ENCODE measurements at regions not wholly inside any gene's neighbourhood (a gene's known extent, or its start where the extent isn't known, plus 50 kb on each side); places are given as distances from the start of the nearest gene placed in this dataset.

DNA sequence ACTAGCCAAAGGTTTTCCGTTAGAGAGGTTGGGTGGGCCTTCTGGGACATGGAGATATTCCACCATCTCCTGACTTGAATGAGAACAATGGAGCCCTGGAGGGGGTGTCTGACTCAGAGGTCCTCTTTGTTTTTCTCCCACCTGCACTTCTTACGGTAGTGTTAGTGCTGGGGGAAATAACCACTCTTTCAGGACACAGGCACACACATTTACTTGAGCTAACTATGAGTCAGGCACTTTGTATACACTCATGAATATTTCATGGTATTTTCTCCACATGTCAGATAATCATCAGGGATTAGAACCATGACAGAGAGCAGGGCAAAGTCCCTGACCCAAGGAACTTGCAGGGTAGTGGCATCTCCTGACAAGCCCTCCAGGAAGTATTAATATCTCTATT is 439.1 kb downstream of the TSN start:
- H3K4me1 ChIP-seq: no peaks in the 10 kb centered on the region
- no peaks in the 10 kb centered on the region for H3K36me3 ChIP-seq (ENCODE audit: control insufficient read depth, insufficient read depth, low read length)
- Mint-ChIP-seq H3K4me3 (ENCODE audit: unreplicated experiment) (no peak overlapping the region), H3K36me3 (ENCODE audit: insufficient read depth, unreplicated experiment) (no peaks in the 10 kb centered on the region), H3K9me3 (ENCODE audit: unreplicated experiment) (no peaks in the 10 kb centered on the region), H3K27ac (ENCODE audit: unreplicated experiment) (no peak overlapping the region), H3K27me3 (ENCODE audit: insufficient read depth, unreplicated experiment) (no peaks in the 10 kb centered on the region), H3K4me1 (ENCODE audit: low read depth, unreplicated experiment) (no peaks in the 10 kb centered on the region)
- H3K4me3 ChIP-seq (ENCODE audit: low read depth, low read length): no peak overlapping the region
- no TSS peak for BruUV-seq (replicated peaks)
- intact Hi-C loops (cut with micrococcal nuclease; ENCODE audit: unreplicated experiment): loop anchor here (5.0 kb wide), 1 partner anchor 238 kb away; no protein-coding TSS in a partner anchor
- no peaks in the 10 kb centered on the region for H3K9me3 ChIP-seq
- ChIA-PET POLR2A (no interaction called here), CTCF (no interaction called here)
- H3K27me3 ChIP-seq (replicated peaks; ENCODE audit: control insufficient read depth, insufficient read depth, low read length): no peaks in the 10 kb centered on the region; the same call in 1 of the 2 replicates
- TF ChIP-seq, protein P1, sequence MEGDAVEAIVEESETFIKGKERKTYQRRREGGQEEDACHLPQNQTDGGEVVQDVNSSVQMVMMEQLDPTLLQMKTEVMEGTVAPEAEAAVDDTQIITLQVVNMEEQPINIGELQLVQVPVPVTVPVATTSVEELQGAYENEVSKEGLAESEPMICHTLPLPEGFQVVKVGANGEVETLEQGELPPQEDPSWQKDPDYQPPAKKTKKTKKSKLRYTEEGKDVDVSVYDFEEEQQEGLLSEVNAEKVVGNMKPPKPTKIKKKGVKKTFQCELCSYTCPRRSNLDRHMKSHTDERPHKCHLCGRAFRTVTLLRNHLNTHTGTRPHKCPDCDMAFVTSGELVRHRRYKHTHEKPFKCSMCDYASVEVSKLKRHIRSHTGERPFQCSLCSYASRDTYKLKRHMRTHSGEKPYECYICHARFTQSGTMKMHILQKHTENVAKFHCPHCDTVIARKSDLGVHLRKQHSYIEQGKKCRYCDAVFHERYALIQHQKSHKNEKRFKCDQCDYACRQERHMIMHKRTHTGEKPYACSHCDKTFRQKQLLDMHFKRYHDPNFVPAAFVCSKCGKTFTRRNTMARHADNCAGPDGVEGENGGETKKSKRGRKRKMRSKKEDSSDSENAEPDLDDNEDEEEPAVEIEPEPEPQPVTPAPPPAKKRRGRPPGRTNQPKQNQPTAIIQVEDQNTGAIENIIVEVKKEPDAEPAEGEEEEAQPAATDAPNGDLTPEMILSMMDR (IDR thresholded peaks at IDR 0.05; ENCODE audit: insufficient read depth in 1 of 2, low read depth in 1 of 2, low read length in 1 of 2, severe bottlenecking in 1 of 2, unreplicated experiment in 1 of 2): no peak
- DNase-seq: no peak

DNA sequence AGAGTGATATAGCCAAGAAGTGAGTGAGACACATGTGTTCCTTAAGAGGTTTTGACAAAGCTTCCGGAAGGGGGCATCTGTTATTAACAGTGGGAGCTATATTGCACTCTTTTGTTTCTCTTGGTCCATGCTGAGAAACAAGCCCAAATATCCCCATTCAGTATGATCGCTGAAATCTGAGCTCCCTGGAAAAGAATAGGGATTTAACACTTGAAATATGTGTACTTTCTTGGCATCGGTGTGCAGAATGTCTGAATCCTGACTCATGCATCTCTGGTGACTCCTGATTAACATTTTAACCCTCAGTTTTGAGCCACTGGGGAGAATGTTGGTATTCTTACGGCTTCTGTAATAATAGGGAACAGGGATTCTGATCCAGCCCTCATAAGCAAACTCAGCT is 448.1 kb downstream of the TSN start:
- Histone ChIP-seq H3K36me3 (ENCODE audit: control insufficient read depth, insufficient read depth, low read length) (no peaks in the 10 kb centered on the region), H3K4me3 (ENCODE audit: low read depth, low read length) (no peak overlapping the region), H3K9me3 (no peaks in the 10 kb centered on the region), H3K27me3 (replicated peaks; ENCODE audit: control insufficient read depth, insufficient read depth, low read length) (no peaks in the 10 kb centered on the region), H3K4me1 (no peaks in the 10 kb centered on the region)
- BruUV-seq (replicated peaks): no TSS peak
- ChIA-PET CTCF (interaction anchor here (0.8 kb wide), 1 partner anchor 392 kb away, joined by 6 read pairs; no protein-coding TSS in a partner anchor), POLR2A (no interaction called here)
- Mint-ChIP-seq H3K27me3 (ENCODE audit: insufficient read depth, unreplicated experiment) (peaks cover 6% of the 10 kb centered on the region), H3K36me3 (ENCODE audit: insufficient read depth, unreplicated experiment) (no peaks in the 10 kb centered on the region), H3K4me1 (ENCODE audit: low read depth, unreplicated experiment) (no peaks in the 10 kb centered on the region), H3K27ac (ENCODE audit: unreplicated experiment) (no peak overlapping the region), H3K4me3 (ENCODE audit: unreplicated experiment) (no peak overlapping the region), H3K9me3 (ENCODE audit: unreplicated experiment) (peaks cover 14% of the 10 kb centered on the region)
- intact Hi-C loops (cut with micrococcal nuclease; ENCODE audit: unreplicated experiment): no loop called here
- no peak for DNase-seq
- TF ChIP-seq, protein P1 (IDR thresholded peaks at IDR 0.05; ENCODE audit: insufficient read depth in 1 of 2, low read depth in 1 of 2, low read length in 1 of 2, severe bottlenecking in 1 of 2, unreplicated experiment in 1 of 2): no peak

DNA sequence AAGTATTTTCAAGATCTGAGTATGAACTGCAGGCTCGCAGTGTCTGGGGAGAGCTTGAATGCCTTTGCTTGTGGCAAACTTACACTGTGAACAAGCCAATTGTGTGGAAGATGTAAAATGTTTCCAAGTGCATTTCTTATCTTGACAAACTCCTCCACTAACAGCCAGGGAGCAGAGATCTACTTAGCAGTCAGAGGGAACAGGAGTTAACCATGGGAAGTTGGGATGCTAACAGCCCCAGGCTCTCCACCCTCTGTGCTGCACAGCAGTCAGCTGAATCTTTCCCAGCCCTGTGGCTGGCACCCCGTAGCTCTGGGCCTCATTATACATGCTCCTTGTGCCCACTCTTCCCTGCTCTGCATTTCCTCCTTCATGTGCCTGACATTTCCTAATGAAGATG is 450.2 kb downstream of the TSN start:
- H3K4me3 ChIP-seq (ENCODE audit: low read depth, low read length): no peak overlapping the region
- DNase-seq: no peak
- no peaks in the 10 kb centered on the region for H3K36me3 ChIP-seq (ENCODE audit: control insufficient read depth, insufficient read depth, low read length)
- no peak overlapping the region for H3K4me3 Mint-ChIP-seq (ENCODE audit: unreplicated experiment)
- no peaks in the 10 kb centered on the region for H3K9me3 ChIP-seq
- intact Hi-C loops (cut with micrococcal nuclease; ENCODE audit: unreplicated experiment): no loop called here
- no peaks in the 10 kb centered on the region for H3K4me1 ChIP-seq
- ChIA-PET CTCF (no interaction called here), POLR2A (no interaction called here)
- no peak overlapping the region for H3K27ac Mint-ChIP-seq (ENCODE audit: unreplicated experiment)
- no peaks in the 10 kb centered on the region for H3K27me3 ChIP-seq (replicated peaks; ENCODE audit: control insufficient read depth, insufficient read depth, low read length)
- no peaks in the 10 kb centered on the region for H3K36me3 Mint-ChIP-seq (ENCODE audit: insufficient read depth, unreplicated experiment)
- H3K27me3 Mint-ChIP-seq (ENCODE audit: insufficient read depth, unreplicated experiment): peaks cover 18% of the 10 kb centered on the region
- H3K4me1 Mint-ChIP-seq (ENCODE audit: low read depth, unreplicated experiment): no peaks in the 10 kb centered on the region
- no TSS peak for BruUV-seq (replicated peaks)
- peaks cover 14% of the 10 kb centered on the region for H3K9me3 Mint-ChIP-seq (ENCODE audit: unreplicated experiment)
- TF ChIP-seq, protein P1 (IDR thresholded peaks at IDR 0.05; ENCODE audit: insufficient read depth in 1 of 2, low read depth in 1 of 2, low read length in 1 of 2, severe bottlenecking in 1 of 2, unreplicated experiment in 1 of 2): no peak
